Effector memory CD8-positive, alpha-beta T cell (primary cell): ENCODE measurements at regions not wholly inside any gene's neighbourhood (a gene's known extent, or its start where the extent isn't known, plus 50 kb on each side); places are given as distances from the start of the nearest gene placed in this dataset.

ENCODE experiments used
- ATAC-seq: fragments of 150-1000 bp; cut with Tn5 transposase; replicated peaks from 2 replicates; pipeline ENCODE4 v1.10.0; 2021; ENCODE audit warnings: mild to moderate bottlenecking, moderate library complexity
- DNase-seq, 3 experiments: peaks; one replicate each; pipeline ENCODE4 v3.0.0; 2021
- H3K27ac Mint-ChIP-seq, 2 donors: one replicate each; pipeline ENCODE4 v1.8.0; 2022; ENCODE audit warnings: mild to moderate bottlenecking in 2 of 2, mixed read lengths in 2 of 2, moderate library complexity in 2 of 2
- H3K27me3 Mint-ChIP-seq, 2 donors: one replicate each; pipeline ENCODE4 v1.8.0; 2022; ENCODE audit warnings: mixed read lengths in 2 of 2
- H3K36me3 Mint-ChIP-seq: one replicate; pipeline ENCODE4 v1.8.0; 2022; ENCODE audit warnings: mild to moderate bottlenecking, moderate library complexity, mixed read lengths; ENCODE audit not compliant: insufficient read depth
- H3K4me1 Mint-ChIP-seq, 2 donors: one replicate each; pipeline ENCODE4 v1.8.0; 2022; ENCODE audit warnings: low read depth in 2 of 2, mixed read lengths in 2 of 2
- H3K4me3 Mint-ChIP-seq, 2 donors: one replicate each; pipeline ENCODE4 v1.8.0; 2022; ENCODE audit warnings: mild to moderate bottlenecking in 2 of 2, mixed read lengths in 2 of 2, moderate library complexity in 2 of 2
- H3K9me3 Mint-ChIP-seq, 2 donors: one replicate each; pipeline ENCODE4 v1.8.0; 2022; ENCODE audit warnings: mixed read lengths in 2 of 2

- DNase-seq, result no peak
- H3K4me1 Mint-ChIP-seq, result no peaks in the 10 kb centered on the region
- H3K27ac Mint-ChIP-seq, result no peak overlapping the region
- H3K36me3 Mint-ChIP-seq, result no peaks in the 10 kb centered on the region
- peaks cover 48 to 55% of the 10 kb centered on the region in 2 donors for H3K27me3 Mint-ChIP-seq
- no peak for ATAC-seq
- peaks cover 2 to 7% of the 10 kb centered on the region in 2 donors for H3K9me3 Mint-ChIP-seq
- no peak overlapping the region for H3K4me3 Mint-ChIP-seq
These were observed 192.5 kb downstream of the SMAD2 start for GRCh38 chr18:47737956-47738355.

GRCh38 chr18:47737198-47737830 is 193.1 kb downstream of the SMAD2 start:
- Mint-ChIP-seq H3K27ac (no peak overlapping the region), H3K36me3 (no peaks in the 10 kb centered on the region), H3K27me3 (peaks cover 51 to 61% of the 10 kb centered on the region in 2 donors), H3K9me3 (peaks cover 2 to 7% of the 10 kb centered on the region in 2 donors), H3K4me1 (no peaks in the 10 kb centered on the region), H3K4me3 (no peak overlapping the region)
- ATAC-seq (no peak), DNase-seq (no peak)

GRCh38 chr18:47736376-47737140 is 193.9 kb downstream of the SMAD2 start:
- Mint-ChIP-seq H3K36me3 (no peaks in the 10 kb centered on the region), H3K4me1 (no peaks in the 10 kb centered on the region), H3K4me3 (no peak overlapping the region), H3K27me3 (peaks cover 57 to 69% of the 10 kb centered on the region in 2 donors), H3K27ac (no peak overlapping the region), H3K9me3 (peaks cover 2 to 7% of the 10 kb centered on the region in 2 donors)
- ATAC-seq (no peak), DNase-seq (no peak)

- peaks cover 64 to 83% of the 10 kb centered on the region in 2 donors for H3K27me3 Mint-ChIP-seq
- H3K27ac Mint-ChIP-seq, result no peak overlapping the region
- peaks cover 2 to 7% of the 10 kb centered on the region in 2 donors for H3K9me3 Mint-ChIP-seq
- no peaks in the 10 kb centered on the region for H3K4me1 Mint-ChIP-seq
- DNase-seq (no peak), ATAC-seq (no peak)
- H3K4me3 Mint-ChIP-seq, result no peak overlapping the region
- no peaks in the 10 kb centered on the region for H3K36me3 Mint-ChIP-seq
These were observed 195.3 kb downstream of the SMAD2 start for GRCh38 chr18:47735041-47735702.

GRCh38 chr18:47731276-47731675 is 199.2 kb downstream of the SMAD2 start:
- DNase-seq (no peak), ATAC-seq (no peak)
- H3K4me1 Mint-ChIP-seq, result no peaks in the 10 kb centered on the region
- no peak overlapping the region for H3K4me3 Mint-ChIP-seq
- peaks cover 59 to 93% of the 10 kb centered on the region in 2 donors for H3K27me3 Mint-ChIP-seq
- H3K27ac Mint-ChIP-seq, result no peak overlapping the region
- H3K9me3 Mint-ChIP-seq, result no peaks in the 10 kb centered on the region
- no peaks in the 10 kb centered on the region for H3K36me3 Mint-ChIP-seq

- Mint-ChIP-seq H3K4me1 (no peaks in the 10 kb centered on the region), H3K27me3 (peaks cover 55 to 91% of the 10 kb centered on the region in 2 donors), H3K9me3 (no peaks in the 10 kb centered on the region), H3K4me3 (no peak overlapping the region), H3K36me3 (no peaks in the 10 kb centered on the region), H3K27ac (no peak overlapping the region)
- no peak for ATAC-seq
- DNase-seq, result no peak
These were observed 199.7 kb downstream of the SMAD2 start for GRCh38 chr18:47730795-47731194.

- Mint-ChIP-seq H3K27me3 (peaks cover 47 to 83% of the 10 kb centered on the region in 2 donors), H3K36me3 (no peaks in the 10 kb centered on the region), H3K9me3 (no peaks in the 10 kb centered on the region), H3K27ac (no peak overlapping the region), H3K4me1 (no peaks in the 10 kb centered on the region), H3K4me3 (no peak overlapping the region)
- ATAC-seq, result no peak
- DNase-seq, result no peak
These were observed 201.1 kb downstream of the SMAD2 start for GRCh38 chr18:47729356-47729755.

GRCh38 chr18:47728921-47729320 is 201.5 kb downstream of the SMAD2 start:
- ATAC-seq (no peak), DNase-seq (no peak)
- no peak overlapping the region for H3K27ac Mint-ChIP-seq
- H3K36me3 Mint-ChIP-seq, result no peaks in the 10 kb centered on the region
- no peaks in the 10 kb centered on the region for H3K4me1 Mint-ChIP-seq
- H3K9me3 Mint-ChIP-seq, result no peaks in the 10 kb centered on the region
- peaks cover 47 to 78% of the 10 kb centered on the region in 2 donors for H3K27me3 Mint-ChIP-seq
- no peak overlapping the region for H3K4me3 Mint-ChIP-seq

GRCh38 chr18:47727409-47727808 is 203.1 kb downstream of the SMAD2 start:
- Mint-ChIP-seq H3K9me3 (no peaks in the 10 kb centered on the region), H3K4me1 (no peaks in the 10 kb centered on the region), H3K27ac (no peak overlapping the region), H3K4me3 (no peak overlapping the region), H3K36me3 (no peaks in the 10 kb centered on the region), H3K27me3 (peaks cover 42 to 74% of the 10 kb centered on the region in 2 donors)
- ATAC-seq (no peak), DNase-seq (no peak)

GRCh38 chr18:47726550-47726949 is 203.9 kb downstream of the SMAD2 start:
- H3K9me3 Mint-ChIP-seq, result no peaks in the 10 kb centered on the region
- H3K4me3 Mint-ChIP-seq, result no peak overlapping the region
- H3K36me3 Mint-ChIP-seq, result no peaks in the 10 kb centered on the region
- H3K27me3 Mint-ChIP-seq, result peaks cover 34 to 71% of the 10 kb centered on the region in 2 donors
- DNase-seq, result no peak
- H3K4me1 Mint-ChIP-seq, result no peaks in the 10 kb centered on the region
- H3K27ac Mint-ChIP-seq, result no peak overlapping the region
- ATAC-seq, result no peak

GRCh38 chr18:47725656-47726055 is 204.8 kb downstream of the SMAD2 start:
- no peak for ATAC-seq
- H3K27ac Mint-ChIP-seq, result no peak overlapping the region
- peaks cover 39 to 62% of the 10 kb centered on the region in 2 donors for H3K27me3 Mint-ChIP-seq
- no peaks in the 10 kb centered on the region for H3K36me3 Mint-ChIP-seq
- H3K9me3 Mint-ChIP-seq, result no peaks in the 10 kb centered on the region
- H3K4me3 Mint-ChIP-seq, result no peak overlapping the region
- no peak for DNase-seq
- H3K4me1 Mint-ChIP-seq, result no peaks in the 10 kb centered on the region

GRCh38 chr18:47724186-47724975 is 206.1 kb downstream of the SMAD2 start:
- no peak for ATAC-seq
- no peaks in the 10 kb centered on the region for H3K36me3 Mint-ChIP-seq
- peaks cover 34 to 49% of the 10 kb centered on the region in 2 donors for H3K27me3 Mint-ChIP-seq
- no peaks in the 10 kb centered on the region for H3K4me1 Mint-ChIP-seq
- H3K4me3 Mint-ChIP-seq, result no peak overlapping the region
- no peaks in the 10 kb centered on the region for H3K9me3 Mint-ChIP-seq
- no peak for DNase-seq
- H3K27ac Mint-ChIP-seq, result no peak overlapping the region

GRCh38 chr18:47721876-47722275 is 208.6 kb downstream of the SMAD2 start:
- Mint-ChIP-seq H3K4me3 (no peak overlapping the region), H3K36me3 (no peaks in the 10 kb centered on the region), H3K27me3 (peaks cover 26 to 27% of the 10 kb centered on the region in 2 donors), H3K4me1 (no peaks in the 10 kb centered on the region), H3K9me3 (no peaks in the 10 kb centered on the region), H3K27ac (no peak overlapping the region)
- DNase-seq (no peak), ATAC-seq (no peak)
